Peyer's patch (tissue), 4 donors: ENCODE measurements at regions not wholly inside any gene's neighbourhood (a gene's known extent, or its start where the extent isn't known, plus 50 kb on each side); places are given as distances from the start of the nearest gene placed in this dataset.

Experiments used
- DNase-seq, 3 donors: peaks; one replicate each; pipeline ENCODE4 v3.0.0-alpha.2; 2017 to 2019
- H3K27ac ChIP-seq, 4 donors: fragments of 200-600 bp; sonication (generic); one replicate each; pipeline ENCODE4 v1.5.1; 2016 to 2019
- H3K27me3 ChIP-seq, 2 donors: fragments of 200-600 bp; sonication (generic); one replicate each; pipeline ENCODE4 v1.5.1; 2019
- H3K36me3 ChIP-seq, 3 donors: fragments of 200-600 bp; sonication (generic); one replicate each; pipeline ENCODE4 v1.5.1; 2016 to 2019
- H3K4me1 ChIP-seq, 4 donors: fragments of 200-600 bp; sonication (generic); one replicate each; pipeline ENCODE4 v1.5.1; 2016 to 2019
- H3K4me3 ChIP-seq, 4 donors: fragments of 200-600 bp; sonication (generic); 1 replicate in 3 of 4; 2 replicates in 1 of 4; pipeline ENCODE4 v1.5.1; 2016 to 2019; ENCODE audit warnings: mild to moderate bottlenecking in 1 of 4
- H3K9me3 ChIP-seq, 4 donors: fragments of 200-600 bp; sonication (generic); one replicate each; pipeline ENCODE4 v1.5.1; 2016 to 2019; ENCODE audit warnings: mild to moderate bottlenecking in 1 of 4
- CTCF ChIP-seq, 6 experiments: fragments of 450-650 bp in 4 of 6; fragments of 200-600 bp in 2 of 6; sonication (generic) in 1 of 6; IDR thresholded peaks; one replicate each; pipeline ENCODE4 v1.5.1; 2017 to 2019; ENCODE audit warnings: antibody characterized with exemption in 6 of 6, mild to moderate bottlenecking in 3 of 6, moderate library complexity in 1 of 6
- POLR2A ChIP-seq, 2 donors: fragments of 450-650 bp; IDR thresholded peaks; one replicate each; pipeline ENCODE4 v1.5.1; 2017; ENCODE audit warnings: antibody characterized with exemption in 2 of 2, mild to moderate bottlenecking in 2 of 2, moderate library complexity in 2 of 2

- Histone ChIP-seq H3K4me3 (no peak overlapping the region), H3K27me3 (no peaks in the 10 kb centered on the region), H3K9me3 (no peaks in the 10 kb centered on the region), H3K27ac (no peak overlapping the region), H3K4me1 (no peaks in the 10 kb centered on the region), H3K36me3 (no peaks in the 10 kb centered on the region)
- no peak for DNase-seq
- no peak for TF ChIP-seq CTCF (IDR thresholded peaks at IDR 0.05)
- TF ChIP-seq POLR2A (IDR thresholded peaks at IDR 0.05): no peak
These were observed 511.3 kb upstream of the TENM3 start for GRCh38 chr4:181731900-181732299.

DNA sequence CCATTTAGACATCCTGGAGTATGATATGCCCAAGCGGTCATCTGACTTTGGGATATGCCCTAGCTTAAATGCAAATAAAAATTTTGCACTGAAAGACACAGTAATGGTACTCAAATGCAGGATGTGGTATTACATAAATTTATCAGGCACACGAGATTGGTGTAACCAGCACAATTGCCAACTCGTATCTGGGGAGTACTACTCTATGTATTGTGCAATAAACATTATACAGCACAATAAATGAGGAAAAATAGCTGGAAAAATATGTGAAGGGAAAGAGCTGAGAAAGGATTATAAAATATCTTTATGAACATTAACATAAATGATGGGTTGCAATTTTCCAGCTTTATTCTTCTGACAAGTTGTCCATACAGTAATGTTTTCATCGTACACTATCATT is 505.5 kb upstream of the TENM3 start:
- Histone ChIP-seq H3K27ac (no peak overlapping the region), H3K4me1 (no peaks in the 10 kb centered on the region), H3K36me3 (no peaks in the 10 kb centered on the region), H3K9me3 (no peaks in the 10 kb centered on the region), H3K27me3 (no peaks in the 10 kb centered on the region), H3K4me3 (no peak overlapping the region)
- DNase-seq: no peak
- no peak for TF ChIP-seq POLR2A (IDR thresholded peaks at IDR 0.05)
- TF ChIP-seq CTCF (IDR thresholded peaks at IDR 0.05): no peak

DNA sequence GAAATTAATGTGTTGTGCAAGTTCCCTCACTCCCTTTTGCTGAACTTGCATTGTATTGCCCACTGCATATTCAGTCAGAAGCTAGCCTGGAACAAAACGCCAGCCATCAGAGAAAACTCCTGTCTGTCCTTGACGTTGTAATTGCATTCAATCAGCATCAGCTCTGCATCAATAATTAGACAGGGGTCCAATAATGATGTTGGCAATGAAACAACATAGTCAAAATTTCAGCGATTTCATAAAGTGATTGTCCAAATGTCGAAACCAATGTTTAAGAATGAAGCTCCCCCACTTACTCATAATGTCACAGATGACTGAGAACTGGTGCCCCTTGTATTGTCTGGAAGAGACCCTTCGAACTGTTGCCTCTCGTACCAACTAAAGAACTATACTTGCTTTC is 504.2 kb upstream of the TENM3 start:
- H3K4me3 ChIP-seq: no peak overlapping the region
- no peaks in the 10 kb centered on the region for H3K4me1 ChIP-seq
- TF ChIP-seq POLR2A (IDR thresholded peaks at IDR 0.05) (no peak), CTCF (IDR thresholded peaks at IDR 0.05) (no peak)
- no peaks in the 10 kb centered on the region for H3K9me3 ChIP-seq
- no peaks in the 10 kb centered on the region for H3K27me3 ChIP-seq
- no peak for DNase-seq
- H3K36me3 ChIP-seq: no peaks in the 10 kb centered on the region
- no peak overlapping the region for H3K27ac ChIP-seq

DNA sequence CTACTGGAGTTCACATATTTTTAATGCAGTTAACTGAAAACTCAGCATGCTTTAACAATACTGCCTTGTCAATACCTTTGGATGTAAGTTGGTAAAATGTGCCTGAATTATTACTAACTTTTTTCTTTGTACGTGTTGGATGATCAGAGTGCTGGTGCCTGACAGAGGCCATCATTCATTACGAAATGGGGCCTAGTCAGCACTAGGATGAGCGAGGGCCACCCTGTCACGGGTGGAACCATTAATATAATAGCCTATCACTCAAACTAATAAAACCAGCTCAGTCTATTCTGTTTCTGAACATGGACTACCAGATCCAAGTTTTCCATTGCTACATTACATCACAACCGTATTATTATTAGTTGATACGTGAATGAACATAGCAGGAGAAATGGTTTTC is 501.7 kb upstream of the TENM3 start:
- Histone ChIP-seq H3K36me3 (no peaks in the 10 kb centered on the region), H3K4me3 (no peak overlapping the region), H3K9me3 (no peaks in the 10 kb centered on the region), H3K27me3 (no peaks in the 10 kb centered on the region), H3K4me1 (no peaks in the 10 kb centered on the region), H3K27ac (no peak overlapping the region)
- no peak for TF ChIP-seq CTCF (IDR thresholded peaks at IDR 0.05)
- no peak for TF ChIP-seq POLR2A (IDR thresholded peaks at IDR 0.05)
- no peak for DNase-seq

DNA sequence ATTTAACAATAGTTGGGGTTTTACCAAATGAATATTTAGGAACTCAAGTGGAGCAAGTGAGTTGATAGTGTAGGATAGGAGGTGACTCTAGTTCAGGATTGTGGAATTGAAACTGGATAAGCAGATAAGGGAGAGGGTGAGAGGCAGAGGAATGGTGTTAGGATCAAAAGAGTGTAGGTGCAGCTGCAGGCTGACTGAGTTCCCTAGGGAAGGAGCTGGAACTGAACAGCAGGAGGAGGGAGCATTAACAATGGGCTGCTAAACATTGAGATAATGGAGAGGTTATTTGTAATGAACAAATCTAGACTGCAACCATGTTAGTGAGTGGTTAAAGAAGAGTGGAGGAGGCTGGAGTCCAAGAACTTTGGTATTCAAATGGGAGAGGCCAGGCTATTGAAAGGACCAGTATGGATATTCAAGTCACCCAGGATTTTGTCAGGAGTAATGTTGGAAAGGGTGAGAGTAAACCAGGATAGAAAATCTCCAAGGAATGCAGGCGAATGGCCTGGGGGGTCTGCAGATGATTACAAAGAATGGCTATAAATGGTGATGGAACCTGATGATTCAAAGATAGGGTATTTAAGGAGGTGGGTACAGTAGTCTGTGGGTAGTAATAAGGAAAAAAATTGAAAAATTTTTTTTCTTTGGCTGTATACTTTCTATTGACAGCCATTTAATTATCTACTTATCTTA is 497.1 kb upstream of the TENM3 start:
- no peaks in the 10 kb centered on the region for H3K9me3 ChIP-seq
- H3K4me3 ChIP-seq: no peak overlapping the region
- TF ChIP-seq POLR2A (IDR thresholded peaks at IDR 0.05): no peak
- no peak for TF ChIP-seq CTCF (IDR thresholded peaks at IDR 0.05)
- H3K36me3 ChIP-seq: no peaks in the 10 kb centered on the region
- no peaks in the 10 kb centered on the region for H3K27me3 ChIP-seq
- no peaks in the 10 kb centered on the region for H3K4me1 ChIP-seq
- DNase-seq: no peak
- H3K27ac ChIP-seq: no peak overlapping the region

- H3K9me3 ChIP-seq: no peaks in the 10 kb centered on the region
- H3K36me3 ChIP-seq: no peaks in the 10 kb centered on the region
- no peak overlapping the region for H3K27ac ChIP-seq
- H3K4me3 ChIP-seq: no peak overlapping the region
- DNase-seq: no peak
- TF ChIP-seq CTCF (IDR thresholded peaks at IDR 0.05) (no peak), POLR2A (IDR thresholded peaks at IDR 0.05) (no peak)
- H3K4me1 ChIP-seq: no peaks in the 10 kb centered on the region
- H3K27me3 ChIP-seq: no peaks in the 10 kb centered on the region
These were observed 494.6 kb upstream of the TENM3 start for GRCh38 chr4:181748581-181748980.
